Upper lobe of left lung (tissue), 6 donors: ENCODE measurements at regions not wholly inside any gene's neighbourhood (a gene's known extent, or its start where the extent isn't known, plus 50 kb on each side); places are given as distances from the start of the nearest gene placed in this dataset.
A peak's percentile ranks its signal among the peaks of the same experiment; 100 is the strongest.

Experiments used
- ATAC-seq, 2 donors: fragments of 200-7000 bp; cut with Tn5 transposase; one replicate each; pipeline ENCODE4 v1.9.1; 2022; ENCODE audit warnings: mild to moderate bottlenecking in 2 of 2, moderate library complexity in 2 of 2; ENCODE audit not compliant: low FRiP score in 2 of 2
- DNase-seq, 2 donors: peaks; one replicate each; pipeline ENCODE4 v3.0.0-alpha.2; 2019 to 2020
- H3K27ac ChIP-seq, 4 donors: fragments of 200-600 bp; sonication (generic); one replicate each; pipeline ENCODE4 v1.5.1; 2016 to 2019
- H3K27me3 ChIP-seq, 4 donors: fragments of 200-600 bp; sonication (generic); one replicate each; pipeline ENCODE4 v1.5.1; 2017 to 2019
- H3K36me3 ChIP-seq, 4 donors: fragments of 200-600 bp; sonication (generic); one replicate each; pipeline ENCODE4 v1.5.1; 2016 to 2019
- H3K4me1 ChIP-seq, 4 donors: fragments of 200-600 bp; sonication (generic); one replicate each; pipeline ENCODE4 v1.5.1; 2018 to 2019
- H3K4me3 ChIP-seq, 4 donors: fragments of 200-600 bp; sonication (generic); one replicate each; pipeline ENCODE4 v1.5.1; 2017 to 2019; ENCODE audit warnings: mild to moderate bottlenecking in 2 of 4, moderate library complexity in 1 of 4
- H3K9me3 ChIP-seq, 4 donors: fragments of 200-600 bp; sonication (generic); one replicate each; pipeline ENCODE4 v1.5.1; 2018 to 2019
- CTCF ChIP-seq, 6 experiments: fragments of 450-650 bp in 4 of 6; fragments of 200-600 bp in 2 of 6; sonication (generic) in 2 of 6; IDR thresholded peaks; one replicate each; pipeline ENCODE4 v1.5.1; 2016 to 2019; ENCODE audit warnings: antibody characterized with exemption in 6 of 6
- EP300 ChIP-seq, 4 donors: sonication (generic); formaldehyde crosslinking; IDR thresholded peaks; one replicate each; pipeline ENCODE4 v1.5.1; 2017; ENCODE audit warnings: antibody characterized with exemption in 4 of 4, control low read depth in 2 of 4
- POLR2A ChIP-seq, 4 donors: fragments of 450-650 bp; IDR thresholded peaks; one replicate each; pipeline ENCODE4 v1.5.1; 2016 to 2017; ENCODE audit warnings: antibody characterized with exemption in 4 of 4, mild to moderate bottlenecking in 2 of 4
- POLR2AphosphoS5 ChIP-seq, 2 donors: sonication (generic); formaldehyde crosslinking; IDR thresholded peaks; one replicate each; pipeline ENCODE4 v1.5.1; 2017; ENCODE audit warnings: antibody characterized with exemption in 2 of 2
- WGBS, 2 donors: methylation state at CpG; one replicate each; pipeline ENCODE4 v1.1.5; 2017 to 2018; 5-methylcytosine and 5-hydroxymethylcytosine counted together
- donor health status: DM: no; HTN: no; CAD: no; lungs with moderate emphysema.
- donor health status: DM: no; HTN: yes; CAD: no; lungs with severe emphysema.

GRCh38 chr2:151052850-151053660 is 208.6 kb downstream of the RBM43 start:
- no peaks in the 10 kb centered on the region for H3K9me3 ChIP-seq
- H3K27ac ChIP-seq = no peak overlapping the region
- whole genome bisulfite sequencing, 2 donors = 70 to 87% methylated on average over 1 of the region's 1 CpG
- no peaks in the 10 kb centered on the region for H3K4me1 ChIP-seq
- H3K27me3 ChIP-seq = no peaks in the 10 kb centered on the region
- ATAC-seq (no peak), DNase-seq (no peak)
- no peaks in the 10 kb centered on the region for H3K36me3 ChIP-seq
- TF ChIP-seq POLR2AphosphoS5 (IDR thresholded peaks at IDR 0.05) (no peak), EP300 (IDR thresholded peaks at IDR 0.05) (no peak), CTCF (IDR thresholded peaks at IDR 0.05) (no peak), POLR2A (IDR thresholded peaks at IDR 0.05) (no peak)
- H3K4me3 ChIP-seq = no peak overlapping the region

- TF ChIP-seq POLR2AphosphoS5 (IDR thresholded peaks at IDR 0.05) (no peak), CTCF (IDR thresholded peaks at IDR 0.05) (peak; percentile 47 to 81 (median 68))
- H3K36me3 ChIP-seq = no peaks in the 10 kb centered on the region
- no peaks in the 10 kb centered on the region for H3K4me1 ChIP-seq
- no peak overlapping the region for H3K4me3 ChIP-seq
- no peaks in the 10 kb centered on the region for H3K9me3 ChIP-seq
- no peak overlapping the region for H3K27ac ChIP-seq
- no peaks in the 10 kb centered on the region for H3K27me3 ChIP-seq
- WGBS, 2 donors = 0 to 7% methylated on average over 2 of the region's 2 CpGs
- DNase-seq (peak in 1 of 2 donors; percentile 26), ATAC-seq (peak in 1 of 2 donors; percentile 78)
Observed at GRCh38 chr2:151051574-151052220, 210.0 kb downstream of the RBM43 start.

- Histone ChIP-seq H3K4me3 (no peak overlapping the region), H3K27me3 (no peaks in the 10 kb centered on the region), H3K36me3 (no peaks in the 10 kb centered on the region), H3K27ac (no peak overlapping the region), H3K9me3 (no peaks in the 10 kb centered on the region), H3K4me1 (no peaks in the 10 kb centered on the region)
- ATAC-seq (no peak), DNase-seq (no peak)
- no peak for TF ChIP-seq CTCF (IDR thresholded peaks at IDR 0.05)
- TF ChIP-seq EP300 (IDR thresholded peaks at IDR 0.05) = no peak
- TF ChIP-seq POLR2A (IDR thresholded peaks at IDR 0.05) = no peak
- TF ChIP-seq POLR2AphosphoS5 (IDR thresholded peaks at IDR 0.05) = no peak
- 50 to 77% methylated on average over 1 of the region's 1 CpG for WGBS, 2 donors
Observed at GRCh38 chr2:151049746-151050145, 211.9 kb downstream of the RBM43 start.

- WGBS, 2 donors = 84 to 85% methylated on average over 6 of the region's 6 CpGs
- Histone ChIP-seq H3K36me3 (no peaks in the 10 kb centered on the region), H3K4me3 (no peak overlapping the region), H3K9me3 (no peaks in the 10 kb centered on the region), H3K27me3 (no peaks in the 10 kb centered on the region), H3K27ac (no peak overlapping the region), H3K4me1 (no peaks in the 10 kb centered on the region)
- ATAC-seq = no peak
- TF ChIP-seq EP300 (IDR thresholded peaks at IDR 0.05) = no peak
- no peak for TF ChIP-seq POLR2A (IDR thresholded peaks at IDR 0.05)
- TF ChIP-seq POLR2AphosphoS5 (IDR thresholded peaks at IDR 0.05) = no peak
- TF ChIP-seq CTCF (IDR thresholded peaks at IDR 0.05) = no peak
- DNase-seq = no peak
Observed at GRCh38 chr2:151048331-151049054, 213.2 kb downstream of the RBM43 start.
